Calu3 (cell line): ENCODE measurements at regions not wholly inside any gene's neighbourhood (a gene's known extent, or its start where the extent isn't known, plus 50 kb on each side); places are given as distances from the start of the nearest gene placed in this dataset.

Experiments
- BruUV-seq: library from RNA; stranded (reverse); fragments of 400-500 nt; replicated peaks from 2 replicates; lab custom pipeline; 2021; lab: Mats Ljungman, UMichigan
- CTCF ChIA-PET: fragments of 300-600 bp; sonication (Branson Sonifier 250); formaldehyde crosslinking; loops from one replicate; lab custom pipeline; 2022; ENCODE audit warnings: antibody characterized with exemption; lab: Charles Lee
- DNase-seq: peaks from one replicate; pipeline ENCODE4 v3.0.0; 2022
- H3K27ac Mint-ChIP-seq: one replicate; pipeline ENCODE4 v1.8.0; 2022; ENCODE audit warnings: mixed read lengths; ENCODE audit not compliant: unreplicated experiment
- H3K27me3 Mint-ChIP-seq: one replicate; pipeline ENCODE4 v1.8.0; 2022; ENCODE audit warnings: mixed read lengths; ENCODE audit not compliant: unreplicated experiment
- H3K36me3 Mint-ChIP-seq: one replicate; pipeline ENCODE4 v1.8.0; 2022; ENCODE audit warnings: mild to moderate bottlenecking, moderate library complexity, mixed read lengths; ENCODE audit not compliant: insufficient read depth, unreplicated experiment
- H3K4me1 Mint-ChIP-seq: one replicate; pipeline ENCODE4 v1.8.0; 2022; ENCODE audit warnings: mild to moderate bottlenecking, low read depth, mixed read lengths; ENCODE audit not compliant: unreplicated experiment
- H3K4me3 Mint-ChIP-seq: one replicate; pipeline ENCODE4 v1.8.0; 2022; ENCODE audit warnings: mild to moderate bottlenecking, low read depth, moderate library complexity, mixed read lengths; ENCODE audit not compliant: unreplicated experiment
- H3K9me3 Mint-ChIP-seq: one replicate; pipeline ENCODE4 v1.8.0; 2022; ENCODE audit warnings: low read depth, mixed read lengths; ENCODE audit not compliant: unreplicated experiment
- intact Hi-C: fragments of 100-400 bp; cut with micrococcal nuclease; formaldehyde crosslinking; loops from one replicate; pipeline ENCODE4 v1.10.0; 2022; ENCODE audit not compliant: unreplicated experiment
- TF ChIP-seq, protein P1 (sequence below): fragments of 200-600 bp; IDR thresholded peaks from one replicate; pipeline ENCODE4 v1.8.0; 2022; ENCODE audit warnings: antibody characterized with exemption; ENCODE audit not compliant: unreplicated experiment

GRCh38 chr9:118189615-118190014, 485.4 kb downstream of the TLR4 start:
- no peaks in the 10 kb centered on the region for H3K36me3 Mint-ChIP-seq
- no peaks in the 10 kb centered on the region for H3K9me3 Mint-ChIP-seq
- CTCF ChIA-PET = no interaction called here
- no TSS peak for BruUV-seq
- no peak for DNase-seq
- H3K4me1 Mint-ChIP-seq = no peaks in the 10 kb centered on the region
- no peak overlapping the region for H3K4me3 Mint-ChIP-seq
- no peaks in the 10 kb centered on the region for H3K27me3 Mint-ChIP-seq
- TF ChIP-seq, protein P1, sequence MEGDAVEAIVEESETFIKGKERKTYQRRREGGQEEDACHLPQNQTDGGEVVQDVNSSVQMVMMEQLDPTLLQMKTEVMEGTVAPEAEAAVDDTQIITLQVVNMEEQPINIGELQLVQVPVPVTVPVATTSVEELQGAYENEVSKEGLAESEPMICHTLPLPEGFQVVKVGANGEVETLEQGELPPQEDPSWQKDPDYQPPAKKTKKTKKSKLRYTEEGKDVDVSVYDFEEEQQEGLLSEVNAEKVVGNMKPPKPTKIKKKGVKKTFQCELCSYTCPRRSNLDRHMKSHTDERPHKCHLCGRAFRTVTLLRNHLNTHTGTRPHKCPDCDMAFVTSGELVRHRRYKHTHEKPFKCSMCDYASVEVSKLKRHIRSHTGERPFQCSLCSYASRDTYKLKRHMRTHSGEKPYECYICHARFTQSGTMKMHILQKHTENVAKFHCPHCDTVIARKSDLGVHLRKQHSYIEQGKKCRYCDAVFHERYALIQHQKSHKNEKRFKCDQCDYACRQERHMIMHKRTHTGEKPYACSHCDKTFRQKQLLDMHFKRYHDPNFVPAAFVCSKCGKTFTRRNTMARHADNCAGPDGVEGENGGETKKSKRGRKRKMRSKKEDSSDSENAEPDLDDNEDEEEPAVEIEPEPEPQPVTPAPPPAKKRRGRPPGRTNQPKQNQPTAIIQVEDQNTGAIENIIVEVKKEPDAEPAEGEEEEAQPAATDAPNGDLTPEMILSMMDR = no peak
- H3K27ac Mint-ChIP-seq = no peak overlapping the region
- intact Hi-C loops = no loop called here

DNA sequence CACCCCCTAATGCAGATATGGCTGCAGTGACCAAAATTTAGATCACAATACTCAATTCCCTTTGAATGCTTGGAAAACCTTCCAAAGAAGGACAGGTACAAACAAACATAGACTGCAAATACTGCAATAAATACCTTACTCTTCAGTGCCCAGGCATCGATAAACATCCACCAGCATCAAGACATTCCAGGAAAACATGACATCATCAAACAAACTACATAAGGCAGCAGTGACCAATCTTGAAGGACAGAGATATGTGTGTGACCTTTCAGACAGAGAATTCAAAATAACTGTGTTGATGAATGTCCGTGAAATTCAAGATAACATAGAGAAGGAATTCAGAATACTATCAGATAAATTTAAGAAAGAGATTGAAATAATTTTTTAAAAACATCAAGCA, 488.6 kb downstream of the TLR4 start:
- H3K27ac Mint-ChIP-seq = no peak overlapping the region
- BruUV-seq = no TSS peak
- no peak overlapping the region for H3K4me3 Mint-ChIP-seq
- CTCF ChIA-PET = no interaction called here
- TF ChIP-seq, protein P1 = no peak
- no peaks in the 10 kb centered on the region for H3K4me1 Mint-ChIP-seq
- no peaks in the 10 kb centered on the region for H3K27me3 Mint-ChIP-seq
- DNase-seq = no peak
- peaks cover 3% of the 10 kb centered on the region for H3K9me3 Mint-ChIP-seq
- intact Hi-C loops = no loop called here
- H3K36me3 Mint-ChIP-seq = no peaks in the 10 kb centered on the region

- BruUV-seq = no TSS peak
- Mint-ChIP-seq H3K27me3 (no peaks in the 10 kb centered on the region), H3K4me3 (no peak overlapping the region), H3K4me1 (no peaks in the 10 kb centered on the region), H3K9me3 (peaks cover 15% of the 10 kb centered on the region), H3K36me3 (no peaks in the 10 kb centered on the region), H3K27ac (no peak overlapping the region)
- intact Hi-C loops = no loop called here
- TF ChIP-seq, protein P1 = no peak
- CTCF ChIA-PET = no interaction called here
- DNase-seq = no peak
Observed at GRCh38 chr9:118209343-118209742, 505.1 kb downstream of the TLR4 start.

DNA sequence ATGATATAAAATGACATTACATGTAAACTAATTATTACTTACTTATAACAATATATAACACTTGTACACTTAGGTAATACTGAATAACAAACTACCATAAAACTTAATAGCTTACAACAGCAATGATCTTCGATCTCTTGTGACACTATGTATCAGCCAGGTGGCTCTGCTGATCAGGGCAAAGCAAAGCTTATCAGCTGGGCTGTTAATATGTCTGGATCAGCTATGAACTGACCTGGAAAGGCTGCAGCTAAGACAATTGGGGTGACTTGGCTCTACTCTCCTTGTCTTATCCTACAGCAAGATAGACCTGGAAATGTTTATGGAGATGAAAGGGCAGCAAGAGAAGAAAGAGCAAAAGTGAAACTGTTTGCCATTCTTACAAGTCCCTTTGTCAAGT, 511.3 kb downstream of the TLR4 start:
- Mint-ChIP-seq H3K27ac (no peak overlapping the region), H3K36me3 (no peaks in the 10 kb centered on the region), H3K4me1 (no peaks in the 10 kb centered on the region), H3K4me3 (no peak overlapping the region), H3K27me3 (no peaks in the 10 kb centered on the region), H3K9me3 (peaks cover 8% of the 10 kb centered on the region)
- no peak for DNase-seq
- CTCF ChIA-PET = no interaction called here
- intact Hi-C loops = no loop called here
- no TSS peak for BruUV-seq
- TF ChIP-seq, protein P1 = no peak
